Naive B cell (primary cell): ENCODE measurements at regions not wholly inside any gene's neighbourhood (a gene's known extent, or its start where the extent isn't known, plus 50 kb on each side); places are given as distances from the start of the nearest gene placed in this dataset.

Source experiments
- ATAC-seq, 2 donors: fragments of 150-1000 bp; cut with Tn5 transposase; 2 replicates each; pipeline ENCODE4 v1.10.0; 2021; ENCODE audit warnings: low read depth in 2 of 2, mild to moderate bottlenecking in 2 of 2, moderate library complexity in 2 of 2
- DNase-seq: peaks from one replicate; pipeline ENCODE4 v3.0.0; 2022
- H3K27ac Mint-ChIP-seq, 6 donors: one replicate each; pipeline ENCODE4 v1.8.0; 2020 to 2022; ENCODE audit warnings: mild to moderate bottlenecking in 6 of 6, mixed read lengths in 6 of 6, moderate library complexity in 5 of 6, inconsistent platforms in 2 of 6
- H3K27me3 Mint-ChIP-seq, 3 donors: one replicate each; pipeline ENCODE4 v1.8.0; 2021 to 2022; ENCODE audit warnings: mixed read lengths in 3 of 3, mild to moderate bottlenecking in 1 of 3
- H3K36me3 Mint-ChIP-seq, 2 donors: one replicate each; pipeline ENCODE4 v1.8.0; 2020 to 2022; ENCODE audit warnings: mixed read lengths in 2 of 2, inconsistent platforms in 1 of 2, mild to moderate bottlenecking in 1 of 2
- H3K4me1 Mint-ChIP-seq, 3 donors: one replicate each; pipeline ENCODE4 v1.8.0; 2020 to 2022; ENCODE audit warnings: mixed read lengths in 3 of 3, inconsistent platforms in 1 of 3, mild to moderate bottlenecking in 1 of 3, moderate library complexity in 1 of 3
- H3K4me3 Mint-ChIP-seq, 8 donors: one replicate each; pipeline ENCODE4 v1.8.0; 2020 to 2022; ENCODE audit warnings: mild to moderate bottlenecking in 8 of 8, mixed read lengths in 8 of 8, moderate library complexity in 8 of 8, inconsistent platforms in 2 of 8
- H3K9me3 Mint-ChIP-seq, 7 donors: one replicate each; pipeline ENCODE4 v1.8.0; 2020 to 2022; ENCODE audit warnings: mixed read lengths in 7 of 7, mild to moderate bottlenecking in 5 of 7, inconsistent platforms in 2 of 7, moderate library complexity in 1 of 7

DNA sequence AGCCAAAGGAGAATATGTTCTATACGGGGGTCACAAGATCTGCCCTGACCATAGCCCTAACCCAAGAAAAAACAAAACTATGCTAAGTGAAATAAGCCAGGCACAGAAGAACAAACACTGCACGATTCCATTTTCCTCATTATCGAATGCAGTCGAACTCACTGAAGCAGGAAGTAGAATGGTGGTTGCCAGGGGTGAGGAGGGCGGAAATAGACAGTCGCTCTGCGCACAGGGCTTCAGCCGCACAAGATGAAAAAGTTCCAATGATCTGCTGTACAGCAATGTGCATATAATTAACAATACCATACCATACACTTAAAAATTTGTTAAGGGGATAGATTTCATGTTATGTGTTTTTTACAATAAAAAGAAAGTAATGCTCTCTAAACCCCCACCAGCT lies 257.7 kb downstream of the TXNL1 start:
- ATAC-seq: no peak
- Mint-ChIP-seq H3K4me3 (no peak overlapping the region), H3K27me3 (no peaks in the 10 kb centered on the region), H3K9me3 (peaks cover 0 to 5% (median 0%) of the 10 kb centered on the region in 7 donors), H3K27ac (no peak overlapping the region), H3K36me3 (no peaks in the 10 kb centered on the region), H3K4me1 (peaks cover 0 to 4% (median 0%) of the 10 kb centered on the region in 3 donors)
- no peak for DNase-seq

DNA sequence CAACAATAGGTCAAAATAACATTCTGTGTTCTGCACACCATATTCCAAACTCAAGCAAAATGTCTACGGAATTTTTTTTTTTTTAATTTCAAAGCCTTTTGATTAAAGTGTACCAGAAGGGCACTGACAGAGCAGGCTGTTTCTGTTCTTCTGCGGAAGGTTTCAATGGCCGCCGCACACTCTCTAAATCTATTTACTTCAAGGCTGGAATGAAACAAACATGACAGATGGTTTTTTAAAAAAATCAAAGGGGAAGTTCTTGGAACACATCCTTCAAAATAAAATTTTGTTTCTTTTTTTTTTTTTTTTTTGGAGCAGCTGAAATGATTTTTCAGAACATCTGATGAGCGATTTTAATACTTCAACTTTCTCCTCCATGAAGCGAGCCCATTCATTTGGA lies 259.1 kb downstream of the TXNL1 start:
- ATAC-seq (no peak), DNase-seq (no peak)
- H3K9me3 Mint-ChIP-seq: peaks cover 0 to 5% (median 0%) of the 10 kb centered on the region in 7 donors
- no peaks in the 10 kb centered on the region for H3K36me3 Mint-ChIP-seq
- H3K27ac Mint-ChIP-seq: no peak overlapping the region
- no peak overlapping the region for H3K4me3 Mint-ChIP-seq
- H3K4me1 Mint-ChIP-seq: peaks cover 4 to 10% (median 7%) of the 10 kb centered on the region in 3 donors
- H3K27me3 Mint-ChIP-seq: no peaks in the 10 kb centered on the region

DNA sequence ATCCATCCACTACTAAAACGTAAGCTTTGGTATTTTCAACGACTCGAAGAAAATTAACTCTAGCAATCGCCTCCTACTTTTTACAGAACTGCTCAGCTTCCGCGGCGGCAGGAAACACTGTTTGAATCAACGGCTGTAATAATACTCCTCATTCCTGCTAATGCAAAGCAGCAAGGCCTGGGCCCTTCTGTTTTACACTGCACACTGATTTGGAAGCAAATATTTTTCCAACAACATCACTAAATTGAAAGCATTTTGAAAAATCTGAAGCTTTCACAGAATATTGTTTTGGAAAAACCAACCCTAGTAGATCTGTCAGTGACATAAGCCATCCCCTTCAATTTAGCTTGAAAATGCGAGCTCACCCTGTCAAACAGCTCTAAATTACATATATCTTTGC lies 261.2 kb downstream of the TXNL1 start:
- H3K27me3 Mint-ChIP-seq: no peaks in the 10 kb centered on the region
- no peaks in the 10 kb centered on the region for H3K36me3 Mint-ChIP-seq
- H3K4me3 Mint-ChIP-seq: no peak overlapping the region
- ATAC-seq (no peak), DNase-seq (no peak)
- peaks cover 4 to 12% (median 7%) of the 10 kb centered on the region in 3 donors for H3K4me1 Mint-ChIP-seq
- H3K9me3 Mint-ChIP-seq: no peaks in the 10 kb centered on the region
- H3K27ac Mint-ChIP-seq: no peak overlapping the region

DNA sequence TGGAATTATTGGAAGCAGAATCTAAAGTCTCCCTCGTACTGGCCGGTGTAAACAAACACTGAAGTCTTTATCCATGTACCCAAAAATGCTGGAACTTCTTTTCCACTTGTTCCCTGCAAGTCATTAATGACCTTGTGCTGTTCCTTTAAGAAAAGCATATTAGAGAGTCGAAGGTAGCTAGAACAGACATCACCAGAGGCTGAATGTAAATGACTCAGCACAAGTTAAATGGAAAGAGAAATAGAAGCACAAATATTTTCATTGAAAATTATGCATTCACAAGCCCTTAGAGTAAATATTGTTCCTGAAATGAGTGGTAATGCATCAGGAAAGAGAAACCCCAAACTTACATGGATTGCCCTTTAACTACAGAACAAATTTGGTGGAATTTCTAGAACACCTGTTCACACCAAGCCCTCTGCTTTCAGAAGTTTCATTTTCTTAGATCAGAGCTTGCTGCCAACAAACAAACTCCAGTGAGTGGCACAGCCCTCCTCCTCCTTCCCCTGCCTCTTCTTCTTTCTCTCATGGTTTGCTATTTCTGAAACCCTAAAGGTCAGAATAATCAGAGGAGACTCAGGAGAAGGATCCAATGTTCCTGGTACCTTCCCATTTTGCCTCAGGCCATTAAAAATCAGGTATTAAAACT lies 264.3 kb downstream of the TXNL1 start:
- Mint-ChIP-seq H3K27ac (no peak overlapping the region), H3K9me3 (no peaks in the 10 kb centered on the region), H3K4me1 (peaks cover 4 to 12% (median 7%) of the 10 kb centered on the region in 3 donors), H3K36me3 (no peaks in the 10 kb centered on the region), H3K27me3 (no peaks in the 10 kb centered on the region), H3K4me3 (peak overlapping the region in 1 of 8 donors; percentile 61)
- DNase-seq: no peak
- no peak for ATAC-seq

DNA sequence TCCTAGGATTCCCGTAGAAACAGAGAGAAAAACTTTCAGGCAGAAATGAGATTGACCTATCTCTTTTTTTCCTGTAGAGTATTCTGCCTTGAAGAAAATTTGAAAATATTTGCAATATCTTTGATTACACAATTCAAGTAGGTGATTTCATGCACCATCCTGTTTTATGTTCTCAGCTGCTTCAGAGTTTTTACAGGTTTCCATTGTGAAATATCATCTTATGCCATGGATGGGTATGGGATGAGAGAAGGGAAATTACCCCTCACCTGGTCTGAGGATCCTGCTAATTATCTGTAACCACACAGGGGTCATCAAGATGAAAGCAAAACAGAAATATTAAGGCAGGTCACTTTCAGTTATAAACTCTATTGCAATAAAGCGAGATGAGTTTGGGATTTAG lies 264.8 kb downstream of the TXNL1 start:
- no peak for ATAC-seq
- H3K4me3 Mint-ChIP-seq: no peak overlapping the region
- no peak for DNase-seq
- no peaks in the 10 kb centered on the region for H3K27me3 Mint-ChIP-seq
- no peak overlapping the region for H3K27ac Mint-ChIP-seq
- no peaks in the 10 kb centered on the region for H3K9me3 Mint-ChIP-seq
- peaks cover 0 to 2% of the 10 kb centered on the region in 2 donors for H3K36me3 Mint-ChIP-seq
- peaks cover under 1 to 12% (median 7%) of the 10 kb centered on the region in 3 donors for H3K4me1 Mint-ChIP-seq

DNA sequence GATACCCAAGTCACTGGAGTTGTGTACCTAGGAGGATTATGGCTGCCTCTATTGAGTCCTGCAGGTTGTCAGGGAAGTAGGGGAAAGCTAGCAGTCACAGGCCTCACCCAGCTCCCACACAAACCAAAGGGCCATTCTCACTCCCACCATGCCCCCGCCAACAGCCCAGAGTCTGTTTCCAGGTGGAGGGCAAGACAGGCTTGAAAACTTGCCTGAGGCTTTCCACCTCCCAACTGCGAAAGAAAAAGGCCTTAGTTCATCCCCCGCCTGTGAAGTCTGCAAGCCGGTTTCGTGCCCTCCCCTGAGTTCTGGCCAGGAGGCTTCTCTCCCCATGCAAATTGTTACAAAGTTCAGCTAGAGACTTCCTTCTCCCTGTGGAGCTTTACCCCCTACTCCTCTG lies 270.3 kb downstream of the TXNL1 start:
- H3K27ac Mint-ChIP-seq: no peak overlapping the region
- no peaks in the 10 kb centered on the region for H3K4me1 Mint-ChIP-seq
- peaks cover 0 to 4% (median 0%) of the 10 kb centered on the region in 7 donors for H3K9me3 Mint-ChIP-seq
- no peaks in the 10 kb centered on the region for H3K27me3 Mint-ChIP-seq
- H3K36me3 Mint-ChIP-seq: peaks cover 0 to 11% of the 10 kb centered on the region in 2 donors
- H3K4me3 Mint-ChIP-seq: peak overlapping the region in 2 of 8 donors; percentile 16 to 45
- DNase-seq (no peak), ATAC-seq (no peak)

DNA sequence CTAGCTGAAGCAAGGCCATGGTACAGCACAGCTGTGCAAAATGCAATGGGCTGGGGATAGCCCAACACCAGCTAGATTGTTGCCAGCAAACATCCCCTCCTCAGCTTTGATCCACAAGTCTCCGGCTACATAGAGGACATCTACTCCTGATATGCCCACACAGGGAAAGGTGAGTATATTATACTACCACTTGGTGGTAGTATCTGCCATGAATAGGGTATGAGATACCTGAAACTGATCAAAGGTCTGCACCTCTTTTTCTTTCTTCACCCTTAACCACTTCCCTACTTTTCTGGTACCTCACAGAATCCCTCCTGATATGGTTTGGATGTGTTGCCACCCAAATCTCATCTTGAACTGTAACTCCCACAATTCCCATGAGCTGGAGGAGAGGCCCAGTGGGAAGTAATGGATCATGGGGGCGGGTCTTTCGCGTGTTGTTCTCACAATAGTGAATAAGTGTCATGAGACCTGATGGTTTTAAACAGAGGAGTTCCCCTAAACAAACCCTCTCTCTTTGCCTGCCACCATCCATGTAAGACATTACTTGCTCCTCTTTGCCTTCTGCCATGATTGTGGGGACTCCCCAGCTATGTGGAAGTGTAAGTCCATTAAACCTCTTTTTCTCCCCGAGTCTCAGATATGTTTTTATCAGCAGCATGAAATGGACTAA lies 279.6 kb downstream of the TXNL1 start:
- no peak for DNase-seq
- no peak overlapping the region for H3K27ac Mint-ChIP-seq
- H3K4me1 Mint-ChIP-seq: no peaks in the 10 kb centered on the region
- no peak overlapping the region for H3K4me3 Mint-ChIP-seq
- no peaks in the 10 kb centered on the region for H3K27me3 Mint-ChIP-seq
- no peak for ATAC-seq
- H3K36me3 Mint-ChIP-seq: peaks cover 0 to 8% of the 10 kb centered on the region in 2 donors
- H3K9me3 Mint-ChIP-seq: peaks cover 0 to 23% (median 16%) of the 10 kb centered on the region in 7 donors

DNA sequence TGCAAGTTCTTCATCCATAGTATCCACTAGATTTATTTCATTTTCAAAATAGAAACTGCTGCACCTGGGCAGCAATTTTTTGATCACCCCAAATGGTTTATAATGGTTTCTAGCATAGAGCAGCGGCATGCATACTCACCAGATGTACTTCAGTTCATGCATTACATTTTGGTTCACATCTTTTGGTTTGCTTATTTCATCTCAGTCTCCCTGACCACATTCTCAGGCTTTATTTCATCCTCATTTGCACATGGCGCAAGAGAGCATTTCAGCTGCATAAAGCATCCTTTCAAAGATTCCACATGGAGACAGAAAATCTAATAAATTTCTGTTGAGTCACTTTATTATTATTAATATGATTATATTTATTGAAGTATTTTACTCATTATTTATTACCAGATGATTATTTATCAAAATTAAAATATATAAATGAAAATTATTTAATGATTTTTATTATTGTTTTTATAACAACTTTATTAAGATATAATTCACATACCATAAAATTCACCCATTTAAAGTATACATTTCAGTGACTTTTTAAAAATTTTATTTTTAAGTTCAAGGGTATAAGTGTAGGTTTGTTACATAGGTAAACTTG lies 284.6 kb downstream of the TXNL1 start:
- Mint-ChIP-seq H3K4me1 (no peaks in the 10 kb centered on the region), H3K4me3 (no peak overlapping the region), H3K9me3 (peaks cover 0 to 12% (median 6%) of the 10 kb centered on the region in 7 donors), H3K27me3 (no peaks in the 10 kb centered on the region), H3K27ac (no peak overlapping the region), H3K36me3 (peaks cover 4 to 8% of the 10 kb centered on the region in 2 donors)
- DNase-seq: no peak
- ATAC-seq: no peak

DNA sequence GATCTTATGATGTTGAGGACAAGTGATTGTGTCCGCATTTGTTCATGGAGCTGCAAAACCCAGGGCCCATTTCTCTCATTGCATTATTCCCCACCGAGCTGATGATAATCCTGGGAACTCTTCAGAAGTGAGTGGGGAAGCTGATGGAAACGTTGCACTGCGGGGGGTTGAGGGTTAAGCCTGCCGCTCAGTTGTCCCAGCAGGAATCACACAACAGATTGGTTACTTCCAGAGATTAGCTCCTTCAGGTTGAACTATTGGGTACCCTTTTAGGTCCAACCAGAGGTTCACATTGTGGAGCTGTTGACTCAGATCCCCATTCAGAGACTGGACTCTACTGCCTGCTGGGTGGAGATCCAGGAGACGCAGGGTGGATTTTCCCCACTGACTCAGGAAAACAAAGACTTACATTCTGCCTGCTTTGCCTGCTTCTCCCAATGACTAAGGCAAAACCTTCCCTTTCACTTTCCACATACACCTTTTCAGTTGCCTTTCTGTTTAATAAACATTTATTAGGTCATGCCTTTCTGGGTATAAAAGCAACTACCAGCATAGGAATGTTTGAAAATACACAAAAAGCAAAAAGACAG lies 286.4 kb downstream of the TXNL1 start:
- no peak overlapping the region for H3K4me3 Mint-ChIP-seq
- no peaks in the 10 kb centered on the region for H3K27me3 Mint-ChIP-seq
- H3K27ac Mint-ChIP-seq: no peak overlapping the region
- DNase-seq (no peak), ATAC-seq (no peak)
- peaks cover 4 to 8% of the 10 kb centered on the region in 2 donors for H3K36me3 Mint-ChIP-seq
- no peaks in the 10 kb centered on the region for H3K4me1 Mint-ChIP-seq
- peaks cover 0 to 12% (median 4%) of the 10 kb centered on the region in 7 donors for H3K9me3 Mint-ChIP-seq

DNA sequence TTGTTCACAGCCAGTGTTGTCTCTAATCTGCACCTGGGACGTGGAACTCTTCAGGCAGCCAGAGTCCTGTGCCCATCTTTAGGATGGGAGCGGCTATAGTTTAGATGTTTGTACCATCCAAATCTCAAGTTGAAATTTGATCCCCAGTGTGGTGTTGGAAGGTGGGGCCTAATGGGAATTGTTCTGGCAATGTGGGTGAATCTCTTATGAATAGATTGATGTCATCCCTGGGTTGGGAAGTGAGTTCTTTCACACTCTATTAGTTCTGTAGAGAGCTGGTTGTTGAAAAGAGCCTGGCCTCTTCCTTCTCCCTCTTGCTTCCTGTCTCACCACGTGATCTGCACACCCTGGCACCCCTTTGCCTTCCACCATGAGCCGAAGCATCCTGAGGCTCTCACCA lies 300.9 kb downstream of the TXNL1 start:
- H3K36me3 Mint-ChIP-seq: peaks cover 4 to 28% of the 10 kb centered on the region in 2 donors
- DNase-seq: no peak
- no peak for ATAC-seq
- peaks cover 10 to 31% (median 20%) of the 10 kb centered on the region in 7 donors for H3K9me3 Mint-ChIP-seq
- peaks cover 7 to 27% (median 16%) of the 10 kb centered on the region in 3 donors for H3K4me1 Mint-ChIP-seq
- no peaks in the 10 kb centered on the region for H3K27me3 Mint-ChIP-seq
- peak overlapping the region in 3 of 8 donors; percentile 34 to 65 (median 50) for H3K4me3 Mint-ChIP-seq
- peak overlapping the region in 3 of 6 donors; percentile 9 to 79 (median 38) for H3K27ac Mint-ChIP-seq

DNA sequence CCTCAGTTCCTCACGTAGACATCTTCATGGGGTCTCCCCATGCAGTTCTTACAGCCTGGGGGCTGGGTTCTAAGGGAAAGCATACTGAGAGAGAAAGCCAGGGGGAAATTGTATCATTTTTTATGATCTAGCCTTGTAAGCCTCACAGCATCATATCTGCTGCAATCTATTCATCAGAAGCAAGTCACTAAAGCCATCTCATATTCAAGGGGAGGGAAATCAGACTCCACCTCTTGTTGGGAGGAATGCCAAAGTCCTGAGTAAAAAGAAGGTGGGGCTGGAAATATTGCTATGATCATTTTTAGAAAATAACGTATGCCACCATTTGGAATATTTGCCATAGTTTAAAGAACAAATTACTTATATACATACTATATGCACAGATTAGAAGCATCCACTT lies 304.6 kb downstream of the TXNL1 start:
- H3K27me3 Mint-ChIP-seq: peaks cover 0 to 8% (median 6%) of the 10 kb centered on the region in 3 donors
- peaks cover 7 to 19% (median 16%) of the 10 kb centered on the region in 3 donors for H3K4me1 Mint-ChIP-seq
- no peak overlapping the region for H3K27ac Mint-ChIP-seq
- DNase-seq (no peak), ATAC-seq (no peak)
- peaks cover under 1 to 16% of the 10 kb centered on the region in 2 donors for H3K36me3 Mint-ChIP-seq
- H3K4me3 Mint-ChIP-seq: no peak overlapping the region
- peaks cover 2 to 14% (median 7%) of the 10 kb centered on the region in 7 donors for H3K9me3 Mint-ChIP-seq

DNA sequence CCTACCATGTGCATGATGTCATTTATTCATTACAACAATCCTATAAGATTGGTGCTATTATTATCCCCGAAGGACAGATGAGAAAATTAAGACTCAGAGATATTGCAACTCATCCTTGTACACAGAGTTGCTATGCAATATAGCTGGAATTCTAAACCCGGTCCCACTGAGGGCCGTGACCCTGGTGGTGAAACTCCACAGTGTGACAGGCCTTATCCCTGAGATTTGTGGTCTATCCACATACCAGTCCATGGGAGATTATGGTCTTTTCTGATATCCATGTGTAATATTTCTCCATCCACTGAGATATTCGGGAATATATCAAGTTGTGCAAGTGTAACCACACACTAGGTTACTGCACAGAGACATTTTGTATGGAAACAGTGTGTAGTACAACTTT lies 305.2 kb downstream of the TXNL1 start:
- H3K9me3 Mint-ChIP-seq: peaks cover 0 to 7% (median 2%) of the 10 kb centered on the region in 7 donors
- no peak for ATAC-seq
- peaks cover 0 to 10% of the 10 kb centered on the region in 2 donors for H3K36me3 Mint-ChIP-seq
- peaks cover 0 to 9% (median 6%) of the 10 kb centered on the region in 3 donors for H3K27me3 Mint-ChIP-seq
- peak overlapping the region in 1 of 6 donors; percentile 6 for H3K27ac Mint-ChIP-seq
- no peak overlapping the region for H3K4me3 Mint-ChIP-seq
- DNase-seq: no peak
- peaks cover 6 to 14% (median 12%) of the 10 kb centered on the region in 3 donors for H3K4me1 Mint-ChIP-seq

DNA sequence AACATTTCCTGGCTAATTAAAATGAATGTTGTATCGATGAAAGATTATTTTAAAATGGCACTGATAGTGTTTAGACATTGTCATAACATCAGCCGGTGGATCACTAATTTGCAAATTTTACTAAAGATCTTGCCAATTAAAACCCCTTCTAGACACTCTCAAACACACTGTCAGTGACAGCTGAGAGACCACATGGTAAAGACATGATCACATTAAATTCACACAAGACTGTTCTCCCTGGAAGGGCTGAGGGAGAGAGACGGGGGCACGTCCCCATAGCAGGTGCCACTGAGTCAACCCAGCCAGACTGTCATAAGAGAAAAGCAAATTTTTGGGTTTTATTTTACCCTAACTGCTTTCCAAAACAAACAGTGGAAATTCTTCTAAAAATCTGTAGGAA lies 306.0 kb downstream of the TXNL1 start:
- Mint-ChIP-seq H3K36me3 (peaks cover 0 to 9% of the 10 kb centered on the region in 2 donors), H3K4me3 (no peak overlapping the region), H3K9me3 (no peaks in the 10 kb centered on the region), H3K27me3 (peaks cover 0 to 9% (median 6%) of the 10 kb centered on the region in 3 donors), H3K27ac (no peak overlapping the region), H3K4me1 (peaks cover 0 to 6% (median 4%) of the 10 kb centered on the region in 3 donors)
- DNase-seq: no peak
- no peak for ATAC-seq
